ENCODE measurements at regions not wholly inside any gene's neighbourhood (a gene's known extent, or its start where the extent isn't known, plus 50 kb on each side); places are given as distances from the start of the nearest gene placed in this dataset.

DNA sequence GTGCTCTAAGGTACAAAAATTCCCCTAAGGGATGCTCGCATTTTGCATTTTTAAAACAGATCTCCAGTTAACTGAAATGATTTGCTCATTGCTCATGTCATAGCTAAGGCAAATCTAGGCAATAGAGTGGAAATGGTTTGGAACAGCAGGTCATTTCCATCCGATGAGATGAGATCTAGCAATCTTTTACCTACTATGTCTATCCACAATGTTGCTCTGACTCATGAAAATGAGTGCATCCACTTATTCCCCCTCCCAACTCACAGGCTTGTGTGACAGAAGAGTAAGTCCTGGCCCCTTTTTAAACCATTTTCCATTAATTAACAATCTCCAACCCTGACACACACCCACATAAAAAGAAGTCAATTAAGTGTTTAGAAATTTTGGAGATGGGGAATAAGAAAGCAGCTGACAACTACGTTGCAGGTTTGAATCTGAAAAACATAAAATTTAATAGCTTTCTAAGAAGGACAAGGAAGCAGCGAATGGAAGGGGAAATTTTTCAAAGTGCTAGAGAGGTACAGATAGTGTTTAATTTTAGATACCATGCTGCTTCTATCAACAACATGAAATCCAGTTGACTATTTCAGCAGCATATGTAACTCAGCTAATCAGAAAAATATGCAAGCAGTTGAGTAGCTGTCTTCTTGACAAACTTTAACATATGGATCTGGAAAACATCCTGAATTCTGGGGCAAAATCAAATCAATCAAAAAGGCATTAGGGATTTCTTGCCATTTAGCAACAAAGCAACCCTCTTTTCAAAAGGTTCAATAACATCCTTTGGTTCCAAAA, 112.0 kb downstream of the TMCO5A start:
- no peak for DNase-seq

- DNase-seq: no peak
Observed at GRCh38 chr15:38048001-38048455, 113.6 kb downstream of the TMCO5A start.

- no peak for DNase-seq
Observed at GRCh38 chr15:38049891-38050290, 115.5 kb downstream of the TMCO5A start.

GRCh38 chr15:38050529-38051448, 116.3 kb downstream of the TMCO5A start:
- DNase-seq: no peak

GRCh38 chr15:38053205-38053604, 118.8 kb downstream of the TMCO5A start:
- no peak for DNase-seq

DNA sequence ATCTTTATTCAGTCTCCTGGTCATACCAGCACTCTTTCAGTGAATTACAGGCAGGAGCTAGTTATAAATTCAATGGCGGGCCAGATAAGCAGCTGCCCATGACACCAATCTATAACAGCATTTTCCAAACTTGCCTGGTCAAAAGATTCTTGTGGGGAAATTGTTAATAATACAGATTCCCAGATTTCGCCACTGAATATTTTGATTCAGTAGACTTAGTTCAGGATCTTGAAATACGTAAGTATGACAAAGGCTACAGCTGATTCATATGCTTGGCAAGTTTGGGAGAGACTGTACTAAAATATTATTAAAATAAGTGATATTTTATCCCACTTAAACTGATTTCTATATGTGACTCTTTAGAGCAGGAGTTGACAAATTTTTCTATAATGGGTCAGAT, 119.3 kb downstream of the TMCO5A start:
- no peak for DNase-seq

GRCh38 chr15:38054488-38054887, 120.0 kb downstream of the TMCO5A start:
- no peak for DNase-seq

- no peak for DNase-seq
Observed at GRCh38 chr15:38058596-38059075, 124.2 kb downstream of the TMCO5A start.

DNA sequence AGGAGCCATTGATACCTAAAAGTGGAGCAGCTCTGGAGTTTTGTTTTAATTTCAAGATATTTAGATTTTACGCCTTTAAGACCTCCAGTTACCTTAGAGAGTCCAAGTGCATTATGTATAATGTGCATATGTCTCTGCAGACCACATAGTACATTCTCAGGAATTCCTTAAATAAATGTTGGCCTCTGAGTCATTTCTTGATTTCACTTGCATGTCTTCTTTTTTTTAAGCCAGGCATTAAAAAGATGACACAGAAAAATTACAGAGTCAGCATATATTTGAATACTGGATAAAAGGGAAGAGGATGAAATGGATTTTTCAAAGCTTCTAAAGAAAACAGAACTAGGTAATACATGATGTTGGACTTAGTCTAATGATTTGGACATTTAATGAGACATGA, 125.2 kb downstream of the TMCO5A start:
- no peak for DNase-seq

DNA sequence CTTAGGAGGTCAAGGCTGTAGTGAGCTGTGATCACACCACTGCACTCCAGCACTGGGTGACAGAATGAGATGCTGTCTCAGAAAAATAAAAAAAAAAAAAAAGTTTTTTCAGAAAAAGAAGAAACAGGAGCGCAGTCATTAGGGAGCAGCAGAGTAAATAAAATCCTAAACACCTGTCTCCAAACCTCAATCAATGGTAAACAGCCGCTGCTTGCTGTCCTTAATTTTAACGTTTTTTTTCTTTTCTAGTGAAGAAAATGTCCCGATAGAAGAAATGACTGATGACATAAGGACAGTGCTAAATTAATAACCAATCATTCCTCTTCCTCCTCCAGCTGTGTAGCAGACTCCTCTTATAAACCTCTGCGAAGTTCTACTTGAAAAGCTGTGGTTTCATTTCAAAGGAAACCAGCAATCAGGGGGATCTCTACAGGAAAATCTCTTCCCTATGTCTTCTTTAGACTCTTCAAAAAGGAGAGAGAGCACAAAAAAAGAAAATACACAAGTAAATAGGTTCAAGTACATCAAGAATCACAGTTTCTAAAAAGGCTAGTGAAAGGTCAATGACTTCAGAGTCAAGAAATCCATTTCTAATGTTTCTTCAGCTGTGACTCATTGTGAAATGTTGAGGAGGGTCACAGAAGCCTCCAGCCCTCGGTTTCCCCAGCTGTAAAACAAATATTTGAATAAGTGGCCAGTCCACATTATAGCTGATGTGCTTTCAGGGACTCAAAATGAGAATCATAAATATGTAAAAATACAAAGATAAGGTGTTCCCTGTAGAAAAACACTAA, 127.6 kb downstream of the TMCO5A start:
- DNase-seq: no peak

DNA sequence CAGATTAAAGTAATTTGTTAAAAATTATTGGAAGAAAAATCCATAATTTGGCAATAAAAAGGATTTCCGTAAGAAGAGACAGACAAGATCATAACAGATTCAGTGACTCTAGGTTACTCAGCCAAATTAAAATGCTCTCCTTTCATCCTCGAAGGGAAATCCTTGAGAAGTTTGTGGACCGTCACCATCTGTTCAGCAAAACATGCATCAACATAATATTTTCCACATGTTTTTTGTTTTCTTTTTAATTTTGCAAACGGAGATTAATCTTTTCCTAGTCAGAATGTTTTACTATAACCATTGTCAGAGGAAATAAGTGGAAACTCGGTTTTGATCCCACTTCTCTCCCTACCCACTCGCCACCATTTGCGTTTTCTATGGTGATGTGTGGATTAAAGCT, 128.3 kb downstream of the TMCO5A start:
- no peak for DNase-seq

- no peak for DNase-seq
Observed at GRCh38 chr15:38065721-38066345, 131.4 kb downstream of the TMCO5A start.

- DNase-seq: no peak
Observed at GRCh38 chr15:38066612-38067011, 132.2 kb downstream of the TMCO5A start.

DNA sequence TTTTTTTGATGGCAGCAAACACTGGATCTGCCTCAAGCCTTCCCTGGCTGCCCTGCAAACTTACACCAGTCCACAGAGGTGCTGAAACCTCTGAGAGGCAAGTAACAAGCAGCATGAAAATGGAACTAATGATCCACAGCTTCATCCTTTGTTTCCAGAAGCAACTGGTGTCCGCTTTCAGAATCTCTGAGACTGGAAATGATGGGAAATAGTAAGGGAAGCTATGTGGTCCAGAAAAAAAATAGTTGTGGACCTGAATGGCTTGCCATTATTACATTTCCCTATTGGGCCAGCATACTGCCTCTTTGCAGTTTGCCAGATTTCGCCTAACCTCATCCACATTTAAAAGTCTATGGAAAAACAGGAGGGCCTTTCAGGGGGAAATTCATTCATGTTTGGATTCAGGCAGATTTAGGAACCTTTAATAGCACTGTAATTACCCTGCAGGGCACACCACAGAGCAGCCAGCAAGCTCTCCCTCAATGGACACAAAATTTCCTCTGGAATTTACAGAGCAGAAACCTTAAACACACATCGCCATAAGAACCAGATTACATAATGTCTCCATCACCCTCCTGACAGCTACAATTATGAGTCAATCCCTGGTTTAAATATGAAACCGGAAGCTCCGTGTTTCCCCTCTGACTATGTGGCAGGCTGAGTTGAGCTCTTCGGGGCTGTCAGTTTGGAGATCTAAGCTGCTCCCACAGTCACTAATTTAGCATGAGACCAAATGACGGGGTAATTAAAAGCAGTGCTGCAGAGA, 134.4 kb downstream of the TMCO5A start:
- DNase-seq: peak in 1 of 2 experiments; percentile 35

DNA sequence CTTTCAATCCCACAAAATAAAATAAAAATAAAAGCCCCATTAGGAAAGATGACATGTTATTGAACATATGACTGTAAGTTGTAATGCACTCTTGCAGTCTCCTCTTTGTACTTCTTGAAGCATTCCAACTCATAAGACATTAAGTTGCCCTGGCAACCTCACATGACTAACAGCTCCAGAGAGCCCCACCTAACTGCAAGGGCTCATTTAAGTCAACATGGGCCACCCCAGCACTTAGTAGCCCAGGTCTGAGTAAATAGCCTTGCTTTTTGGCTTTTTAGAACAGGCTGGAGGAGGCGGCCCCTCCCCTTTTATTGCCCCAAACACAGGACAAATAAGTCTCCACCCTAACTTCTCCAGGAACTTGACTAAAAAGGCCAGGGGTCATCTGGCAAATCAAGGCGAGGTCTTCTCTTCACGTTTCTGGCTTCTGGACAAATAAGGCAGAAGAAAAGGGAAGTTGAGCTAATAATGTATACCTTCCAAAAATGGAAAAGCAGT, 135.1 kb downstream of the TMCO5A start:
- DNase-seq: no peak

DNA sequence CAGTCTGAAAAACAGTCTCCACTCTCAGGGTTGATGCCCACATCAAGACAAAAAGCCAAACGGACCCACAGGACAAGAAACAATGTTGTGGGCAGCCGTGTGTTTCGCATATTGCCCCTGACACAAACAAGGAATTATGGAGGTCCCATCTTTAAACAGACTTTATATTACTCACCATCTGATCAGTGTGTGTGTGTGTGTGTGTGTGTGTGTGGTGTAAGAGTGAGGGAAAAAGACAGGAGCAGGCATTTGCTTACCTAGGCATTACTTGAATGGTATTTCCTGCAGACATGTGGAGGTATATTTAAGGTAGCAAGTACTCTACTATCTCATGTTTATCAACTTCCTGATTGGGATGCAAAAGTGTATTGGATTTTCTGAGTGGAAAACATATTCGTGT, 136.3 kb downstream of the TMCO5A start:
- no peak for DNase-seq

DNA sequence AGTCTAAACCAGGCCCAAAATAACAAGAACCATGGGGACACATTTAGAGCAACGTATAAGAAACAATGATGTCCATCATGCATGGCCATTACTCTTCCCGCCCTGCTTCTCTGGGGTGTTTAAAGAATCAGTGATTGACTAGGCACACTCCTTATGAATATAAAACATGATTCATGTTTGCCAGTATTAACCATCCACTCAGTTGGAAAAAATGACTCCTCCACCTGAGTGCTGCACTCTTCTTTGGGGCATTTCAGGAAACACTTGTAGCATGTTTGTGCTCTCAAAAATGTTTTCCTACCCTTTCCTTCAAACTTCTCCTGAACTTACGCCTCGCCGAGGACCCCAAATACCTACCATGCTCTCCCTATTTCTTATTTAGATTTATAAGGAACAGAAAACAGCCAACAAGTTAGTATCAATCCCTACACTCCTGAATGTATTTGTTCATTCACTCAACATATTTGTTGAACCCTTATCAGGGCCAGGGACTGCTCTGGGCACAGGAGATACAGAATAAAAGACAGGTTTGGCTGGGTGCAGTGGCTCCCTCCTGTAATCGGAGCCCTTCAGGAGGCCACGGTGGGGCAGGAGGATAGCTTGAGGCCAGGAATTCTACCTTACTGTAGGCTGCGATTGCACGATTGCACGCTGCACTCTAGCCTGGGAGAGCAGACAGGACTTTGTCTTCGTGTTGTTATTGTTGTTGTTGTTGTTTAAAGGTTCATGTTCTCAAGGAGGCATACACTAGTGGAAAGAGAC, 137.0 kb downstream of the TMCO5A start:
- no peak for DNase-seq

DNA sequence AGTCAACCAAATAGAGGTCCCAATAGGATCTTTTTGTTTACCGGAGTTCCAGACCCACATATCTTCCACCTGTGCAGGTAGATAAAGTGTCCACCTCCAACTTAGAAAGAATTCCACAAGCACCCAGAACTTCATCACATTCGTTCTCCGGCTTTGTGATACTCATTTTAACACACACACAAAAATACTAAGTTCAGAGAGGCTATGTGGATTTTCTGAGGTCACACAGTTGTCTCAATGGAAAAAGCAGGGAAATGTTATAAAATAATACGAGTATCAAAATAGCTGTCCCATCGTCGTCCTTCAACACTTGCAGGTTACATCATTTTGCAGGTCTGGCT, 137.5 kb downstream of the TMCO5A start:
- DNase-seq: no peak

- peak; percentile 38 to 49 for DNase-seq
Observed at GRCh38 chr15:38072348-38073177, 138.1 kb downstream of the TMCO5A start.
